OCI-LY3 (cell line): ENCODE measurements at regions not wholly inside any gene's neighbourhood (a gene's known extent, or its start where the extent isn't known, plus 50 kb on each side); places are given as distances from the start of the nearest gene placed in this dataset.

Experiments
- EZH2phosphoT487 ChIP-seq: fragments of 200-600 bp; shearing (Covaris generic); IDR thresholded peaks from 2 replicates; pipeline ENCODE4 v1.6.1; 2018; ENCODE audit warnings: antibody characterized with exemption, mixed run types, low read depth
- TF ChIP-seq, protein P1 (sequence below): fragments of 200-600, 300-600 bp; sonication (generic); IDR thresholded peaks from 2 replicates; pipeline ENCODE4 v1.5.1; 2014; ENCODE audit warnings: antibody characterized with exemption, low read length, low read depth

DNA sequence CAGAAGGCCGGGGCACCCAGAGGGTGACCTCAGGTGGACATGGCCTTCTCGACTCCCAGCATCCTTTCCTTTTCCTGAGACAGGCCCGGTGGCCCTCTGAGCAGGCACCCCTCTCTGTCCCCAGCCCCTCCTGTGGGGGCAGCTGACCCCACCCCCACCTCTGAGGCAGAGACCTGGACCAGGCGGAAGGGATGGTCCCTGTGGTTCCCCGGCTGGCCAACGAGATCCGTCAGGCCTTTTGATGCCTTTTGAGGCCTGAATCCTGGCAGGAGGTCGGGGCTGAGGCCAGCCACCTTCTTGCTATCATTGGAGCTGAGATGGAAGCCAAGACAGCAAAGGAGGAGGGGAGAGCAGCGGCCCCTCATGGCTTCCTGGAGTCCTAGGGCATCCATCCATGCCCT lies 50.2 kb upstream of the ACTRT2 start:
- TF ChIP-seq, protein P1, sequence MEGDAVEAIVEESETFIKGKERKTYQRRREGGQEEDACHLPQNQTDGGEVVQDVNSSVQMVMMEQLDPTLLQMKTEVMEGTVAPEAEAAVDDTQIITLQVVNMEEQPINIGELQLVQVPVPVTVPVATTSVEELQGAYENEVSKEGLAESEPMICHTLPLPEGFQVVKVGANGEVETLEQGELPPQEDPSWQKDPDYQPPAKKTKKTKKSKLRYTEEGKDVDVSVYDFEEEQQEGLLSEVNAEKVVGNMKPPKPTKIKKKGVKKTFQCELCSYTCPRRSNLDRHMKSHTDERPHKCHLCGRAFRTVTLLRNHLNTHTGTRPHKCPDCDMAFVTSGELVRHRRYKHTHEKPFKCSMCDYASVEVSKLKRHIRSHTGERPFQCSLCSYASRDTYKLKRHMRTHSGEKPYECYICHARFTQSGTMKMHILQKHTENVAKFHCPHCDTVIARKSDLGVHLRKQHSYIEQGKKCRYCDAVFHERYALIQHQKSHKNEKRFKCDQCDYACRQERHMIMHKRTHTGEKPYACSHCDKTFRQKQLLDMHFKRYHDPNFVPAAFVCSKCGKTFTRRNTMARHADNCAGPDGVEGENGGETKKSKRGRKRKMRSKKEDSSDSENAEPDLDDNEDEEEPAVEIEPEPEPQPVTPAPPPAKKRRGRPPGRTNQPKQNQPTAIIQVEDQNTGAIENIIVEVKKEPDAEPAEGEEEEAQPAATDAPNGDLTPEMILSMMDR = no peak
- TF ChIP-seq EZH2phosphoT487 = no peak
